ENCODE measurements at regions not wholly inside any gene's neighbourhood (a gene's known extent, or its start where the extent isn't known, plus 50 kb on each side); places are given as distances from the start of the nearest gene placed in this dataset.

DNA sequence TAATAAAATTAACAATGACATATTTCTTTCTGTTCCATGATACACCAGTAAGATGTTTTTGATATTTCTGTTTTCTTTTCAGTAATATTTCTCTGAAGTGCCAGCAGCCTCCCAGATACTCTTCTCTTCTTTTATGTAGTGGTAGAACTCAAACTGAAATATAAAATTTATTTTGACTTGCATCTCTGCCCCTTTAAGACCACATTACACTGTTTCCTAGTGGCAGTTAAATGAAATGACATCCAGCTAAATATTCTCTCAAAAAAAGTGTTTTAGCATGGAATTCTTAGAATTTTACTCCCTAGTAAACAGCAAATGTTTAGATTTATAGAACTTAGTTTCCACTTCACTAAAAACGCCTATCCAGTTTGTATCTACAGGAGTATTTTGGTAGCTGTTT is 237.2 kb upstream of the MTPN start:
- ATAC-seq, result no peak
- H3K9me3 ChIP-seq (ENCODE audit: control insufficient read depth, insufficient read depth, low read depth, low read length), result no peaks in the 10 kb centered on the region
- ChIA-PET CTCF (no interaction called here), POLR2A (no interaction called here)
- no peaks in the 10 kb centered on the region for H3K27me3 ChIP-seq (ENCODE audit: control insufficient read depth, insufficient read depth, low read length)
- DNase-seq (ENCODE audit: low read depth, low spot score), result no peak
- H3K36me3 ChIP-seq (ENCODE audit: control insufficient read depth, insufficient read depth, low read length), result no peaks in the 10 kb centered on the region
- in situ Hi-C loops (cut with HindIII; ENCODE audit: low pct_unique_long_range_greater_than_20kb, low sequenced_read_pairs) (no loop called here), intact Hi-C loops (cut with micrococcal nuclease; ENCODE audit: unreplicated experiment) (no loop called here)
- no peak overlapping the region for H3K4me3 ChIP-seq (ENCODE audit: low read depth in 2 of 2, low read length in 2 of 2)
- TF ChIP-seq, protein P1, sequence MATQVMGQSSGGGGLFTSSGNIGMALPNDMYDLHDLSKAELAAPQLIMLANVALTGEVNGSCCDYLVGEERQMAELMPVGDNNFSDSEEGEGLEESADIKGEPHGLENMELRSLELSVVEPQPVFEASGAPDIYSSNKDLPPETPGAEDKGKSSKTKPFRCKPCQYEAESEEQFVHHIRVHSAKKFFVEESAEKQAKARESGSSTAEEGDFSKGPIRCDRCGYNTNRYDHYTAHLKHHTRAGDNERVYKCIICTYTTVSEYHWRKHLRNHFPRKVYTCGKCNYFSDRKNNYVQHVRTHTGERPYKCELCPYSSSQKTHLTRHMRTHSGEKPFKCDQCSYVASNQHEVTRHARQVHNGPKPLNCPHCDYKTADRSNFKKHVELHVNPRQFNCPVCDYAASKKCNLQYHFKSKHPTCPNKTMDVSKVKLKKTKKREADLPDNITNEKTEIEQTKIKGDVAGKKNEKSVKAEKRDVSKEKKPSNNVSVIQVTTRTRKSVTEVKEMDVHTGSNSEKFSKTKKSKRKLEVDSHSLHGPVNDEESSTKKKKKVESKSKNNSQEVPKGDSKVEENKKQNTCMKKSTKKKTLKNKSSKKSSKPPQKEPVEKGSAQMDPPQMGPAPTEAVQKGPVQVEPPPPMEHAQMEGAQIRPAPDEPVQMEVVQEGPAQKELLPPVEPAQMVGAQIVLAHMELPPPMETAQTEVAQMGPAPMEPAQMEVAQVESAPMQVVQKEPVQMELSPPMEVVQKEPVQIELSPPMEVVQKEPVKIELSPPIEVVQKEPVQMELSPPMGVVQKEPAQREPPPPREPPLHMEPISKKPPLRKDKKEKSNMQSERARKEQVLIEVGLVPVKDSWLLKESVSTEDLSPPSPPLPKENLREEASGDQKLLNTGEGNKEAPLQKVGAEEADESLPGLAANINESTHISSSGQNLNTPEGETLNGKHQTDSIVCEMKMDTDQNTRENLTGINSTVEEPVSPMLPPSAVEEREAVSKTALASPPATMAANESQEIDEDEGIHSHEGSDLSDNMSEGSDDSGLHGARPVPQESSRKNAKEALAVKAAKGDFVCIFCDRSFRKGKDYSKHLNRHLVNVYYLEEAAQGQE (IDR thresholded peaks at IDR 0.05; ENCODE audit: insufficient read depth in 1 of 2, low read depth in 2 of 2, low read length in 1 of 2), result no peak
- TF ChIP-seq, protein P2, sequence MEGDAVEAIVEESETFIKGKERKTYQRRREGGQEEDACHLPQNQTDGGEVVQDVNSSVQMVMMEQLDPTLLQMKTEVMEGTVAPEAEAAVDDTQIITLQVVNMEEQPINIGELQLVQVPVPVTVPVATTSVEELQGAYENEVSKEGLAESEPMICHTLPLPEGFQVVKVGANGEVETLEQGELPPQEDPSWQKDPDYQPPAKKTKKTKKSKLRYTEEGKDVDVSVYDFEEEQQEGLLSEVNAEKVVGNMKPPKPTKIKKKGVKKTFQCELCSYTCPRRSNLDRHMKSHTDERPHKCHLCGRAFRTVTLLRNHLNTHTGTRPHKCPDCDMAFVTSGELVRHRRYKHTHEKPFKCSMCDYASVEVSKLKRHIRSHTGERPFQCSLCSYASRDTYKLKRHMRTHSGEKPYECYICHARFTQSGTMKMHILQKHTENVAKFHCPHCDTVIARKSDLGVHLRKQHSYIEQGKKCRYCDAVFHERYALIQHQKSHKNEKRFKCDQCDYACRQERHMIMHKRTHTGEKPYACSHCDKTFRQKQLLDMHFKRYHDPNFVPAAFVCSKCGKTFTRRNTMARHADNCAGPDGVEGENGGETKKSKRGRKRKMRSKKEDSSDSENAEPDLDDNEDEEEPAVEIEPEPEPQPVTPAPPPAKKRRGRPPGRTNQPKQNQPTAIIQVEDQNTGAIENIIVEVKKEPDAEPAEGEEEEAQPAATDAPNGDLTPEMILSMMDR (IDR thresholded peaks at IDR 0.05), result no peak
- TF ChIP-seq TCF7L2 (IDR thresholded peaks at IDR 0.05; ENCODE audit: low read depth, low read length) (no peak), SIN3A (IDR thresholded peaks at IDR 0.05; ENCODE audit: borderline replicate concordance, insufficient read depth, low read depth, low read length) (no peak), POLR2AphosphoS5 (IDR thresholded peaks at IDR 0.05; ENCODE audit: low read depth, low read length) (no peak)
- H3K4me1 ChIP-seq (ENCODE audit: control insufficient read depth, insufficient read depth, low read length), result no peaks in the 10 kb centered on the region
- no peak overlapping the region for H3K27ac ChIP-seq (ENCODE audit: low read length)
- BruUV-seq (replicated peaks), result no TSS peak

DNA sequence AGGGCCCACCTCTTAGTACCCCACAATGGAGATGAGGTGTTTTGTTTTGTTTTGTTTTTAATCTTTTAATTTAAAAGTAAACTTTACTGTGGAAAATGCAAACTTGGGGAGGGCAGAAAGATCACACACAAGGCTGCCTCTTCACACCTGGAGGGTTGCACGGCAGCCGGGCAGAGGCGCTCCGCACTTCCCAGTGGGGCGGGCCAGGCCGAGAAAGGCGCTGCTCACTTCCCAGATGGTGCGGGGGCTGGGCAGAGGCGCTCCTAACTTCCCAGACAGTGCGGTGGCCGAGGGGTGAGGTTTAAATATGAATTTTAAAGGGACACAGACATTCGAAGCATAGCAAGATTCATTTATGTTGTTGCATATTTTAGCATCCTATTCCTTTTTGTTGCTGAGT is 235.9 kb upstream of the MTPN start:
- in situ Hi-C loops (cut with HindIII; ENCODE audit: low pct_unique_long_range_greater_than_20kb, low sequenced_read_pairs) (no loop called here), intact Hi-C loops (cut with micrococcal nuclease; ENCODE audit: unreplicated experiment) (no loop called here)
- no peaks in the 10 kb centered on the region for H3K36me3 ChIP-seq (ENCODE audit: control insufficient read depth, insufficient read depth, low read length)
- no peaks in the 10 kb centered on the region for H3K27me3 ChIP-seq (ENCODE audit: control insufficient read depth, insufficient read depth, low read length)
- no TSS peak for BruUV-seq (replicated peaks)
- no peak overlapping the region for H3K4me3 ChIP-seq (ENCODE audit: low read depth in 2 of 2, low read length in 2 of 2)
- CTCF ChIA-PET, result no interaction called here
- no peaks in the 10 kb centered on the region for H3K9me3 ChIP-seq (ENCODE audit: control insufficient read depth, insufficient read depth, low read depth, low read length)
- POLR2A ChIA-PET, result no interaction called here
- DNase-seq (ENCODE audit: low read depth, low spot score), result no peak
- H3K27ac ChIP-seq (ENCODE audit: low read length), result no peak overlapping the region
- TF ChIP-seq, protein P2 (IDR thresholded peaks at IDR 0.05), result no peak
- TF ChIP-seq POLR2AphosphoS5 (IDR thresholded peaks at IDR 0.05; ENCODE audit: low read depth, low read length) (no peak), SIN3A (IDR thresholded peaks at IDR 0.05; ENCODE audit: borderline replicate concordance, insufficient read depth, low read depth, low read length) (no peak), TCF7L2 (IDR thresholded peaks at IDR 0.05; ENCODE audit: low read depth, low read length) (no peak)
- TF ChIP-seq, protein P1 (IDR thresholded peaks at IDR 0.05; ENCODE audit: insufficient read depth in 1 of 2, low read depth in 2 of 2, low read length in 1 of 2), result no peak
- ATAC-seq, result no peak
- no peaks in the 10 kb centered on the region for H3K4me1 ChIP-seq (ENCODE audit: control insufficient read depth, insufficient read depth, low read length)

Data from Panc1 (cell line).